Omental fat pad (tissue), 3 donors: ENCODE measurements at regions not wholly inside any gene's neighbourhood (a gene's known extent, or its start where the extent isn't known, plus 50 kb on each side); places are given as distances from the start of the nearest gene placed in this dataset.

Experiments used
- ATAC-seq: fragments of 150-250 bp; one replicate; pipeline ENCODE4 v1.9.1; 2016; ENCODE audit warnings: mild to moderate bottlenecking, moderate library complexity; ENCODE audit not compliant: low FRiP score
- DNase-seq: peaks from one replicate; pipeline ENCODE4 v3.0.0-alpha.2; 2019; ENCODE audit warnings: low spot score
- CTCF ChIP-seq, 3 donors: fragments of 450-650 bp; IDR thresholded peaks; one replicate each; pipeline ENCODE4 v1.5.1; 2016 to 2017; ENCODE audit warnings: antibody characterized with exemption in 3 of 3, mild to moderate bottlenecking in 3 of 3, moderate library complexity in 2 of 3

GRCh38 chr11:113634940-113635575 lies 71.0 kb downstream of the TMPRSS5 start:
- DNase-seq, result no peak
- no peak for ATAC-seq

DNA sequence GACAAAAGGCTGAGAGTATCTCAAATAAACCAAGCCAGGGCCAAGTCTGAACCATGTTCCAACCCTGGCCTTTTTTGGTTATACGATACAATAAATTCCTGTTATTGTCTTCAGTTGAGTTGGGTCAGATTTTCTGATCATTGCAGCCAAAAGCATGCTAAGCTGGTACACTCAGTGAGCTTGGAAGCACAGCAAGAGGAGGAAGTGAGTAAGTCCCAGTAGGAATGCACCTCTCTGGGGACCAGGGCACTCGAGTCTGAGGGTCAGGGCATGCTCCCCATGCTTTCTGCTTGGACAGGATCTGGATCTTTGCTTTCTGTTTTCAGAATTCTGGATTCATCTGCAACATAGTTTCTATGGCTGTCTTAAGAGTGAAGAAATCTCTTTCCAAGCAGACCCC lies 73.1 kb downstream of the TMPRSS5 start:
- no peak for ATAC-seq
- no peak for TF ChIP-seq CTCF (IDR thresholded peaks at IDR 0.05)

More at GRCh38 chr11:113634940-113635575, 71.0 kb downstream of the TMPRSS5 start:
- TF ChIP-seq CTCF (IDR thresholded peaks at IDR 0.05), result no peak

DNA sequence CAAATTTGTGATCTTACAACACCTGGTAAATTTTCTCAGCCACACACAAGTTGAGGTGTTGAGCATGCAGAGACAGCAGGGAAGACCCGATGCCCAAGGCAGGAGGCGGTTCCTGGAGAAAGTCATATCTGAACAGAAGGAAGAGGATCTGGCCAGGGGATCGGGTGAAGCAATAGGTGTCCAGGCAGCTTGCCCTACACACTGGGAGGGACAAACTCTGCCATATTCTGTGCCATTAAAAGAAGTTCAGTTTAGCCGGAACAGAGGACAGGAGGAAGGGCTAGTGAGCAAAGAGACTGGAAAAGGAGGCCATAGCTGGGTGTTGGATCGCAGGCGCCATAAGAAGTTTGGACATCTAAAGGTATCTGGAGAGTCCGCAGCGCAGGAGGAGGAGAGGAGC lies 76.5 kb downstream of the TMPRSS5 start:
- TF ChIP-seq CTCF (IDR thresholded peaks at IDR 0.05), result no peak
- no peak for DNase-seq
- ATAC-seq, result no peak

More for the DNA sequence above, 73.1 kb downstream of the TMPRSS5 start:
- DNase-seq, result no peak

DNA sequence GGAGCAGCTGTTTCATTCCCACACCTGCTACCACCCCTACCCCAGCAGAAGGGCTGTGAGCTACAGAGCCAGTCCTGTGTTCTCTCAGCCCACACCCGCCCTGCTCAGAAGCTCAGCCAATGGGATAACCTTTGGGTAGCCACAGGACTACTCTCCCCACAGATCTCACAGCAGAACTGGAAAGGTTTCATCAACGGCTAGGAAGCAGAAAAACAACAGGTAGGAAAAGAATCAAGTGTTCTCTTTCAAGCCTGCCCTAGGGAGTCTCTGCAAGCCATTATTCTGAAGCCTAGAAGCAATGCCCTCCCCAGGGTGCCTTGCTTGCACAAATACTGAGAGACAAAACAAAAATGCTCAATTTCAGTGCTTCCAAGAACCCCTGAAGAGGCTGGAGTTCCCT lies 77.2 kb downstream of the TMPRSS5 start:
- no peak for TF ChIP-seq CTCF (IDR thresholded peaks at IDR 0.05)
- ATAC-seq (no peak), DNase-seq (no peak)

DNA sequence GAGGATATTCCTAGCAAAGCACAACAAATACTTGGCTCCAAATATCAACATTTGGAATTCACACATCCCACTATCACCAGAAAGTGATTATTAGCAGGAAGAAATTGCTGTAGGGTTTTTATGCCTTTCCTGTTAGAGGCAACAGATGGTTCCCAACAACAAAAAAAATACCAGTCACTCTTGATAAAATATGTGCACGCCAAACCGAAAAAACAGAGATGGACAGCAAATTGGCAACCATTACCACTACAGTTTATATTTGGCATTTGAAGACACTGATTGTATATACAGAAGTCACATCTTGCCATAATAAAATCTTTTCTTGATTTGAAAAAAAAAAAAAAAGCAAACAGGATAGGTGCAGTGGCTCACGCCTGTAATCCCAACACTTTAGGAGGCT lies 78.2 kb downstream of the TMPRSS5 start:
- ATAC-seq (no peak), DNase-seq (no peak)
- no peak for TF ChIP-seq CTCF (IDR thresholded peaks at IDR 0.05)

DNA sequence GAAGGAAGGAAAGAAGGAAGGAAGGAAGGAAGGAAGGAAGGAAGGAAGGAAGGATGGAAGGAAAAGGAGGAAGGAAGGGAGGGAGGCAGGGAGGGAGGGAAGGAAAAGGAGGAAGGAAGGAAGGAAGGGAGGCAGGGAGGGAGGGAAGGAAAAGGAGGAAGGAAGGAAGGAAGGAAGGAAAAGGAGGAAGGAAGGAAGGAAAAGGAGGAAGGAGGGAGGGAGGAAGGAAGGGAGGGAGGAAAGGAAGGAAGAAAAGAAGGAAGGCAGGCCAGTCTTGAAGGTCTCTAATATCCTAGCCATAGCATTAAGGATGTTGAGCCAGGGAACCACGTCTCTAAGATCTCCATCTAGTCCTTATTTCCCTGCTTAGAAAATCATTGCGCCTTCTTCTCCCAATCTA lies 78.8 kb downstream of the TMPRSS5 start:
- no peak for DNase-seq
- TF ChIP-seq CTCF (IDR thresholded peaks at IDR 0.05), result no peak
- no peak for ATAC-seq

DNA sequence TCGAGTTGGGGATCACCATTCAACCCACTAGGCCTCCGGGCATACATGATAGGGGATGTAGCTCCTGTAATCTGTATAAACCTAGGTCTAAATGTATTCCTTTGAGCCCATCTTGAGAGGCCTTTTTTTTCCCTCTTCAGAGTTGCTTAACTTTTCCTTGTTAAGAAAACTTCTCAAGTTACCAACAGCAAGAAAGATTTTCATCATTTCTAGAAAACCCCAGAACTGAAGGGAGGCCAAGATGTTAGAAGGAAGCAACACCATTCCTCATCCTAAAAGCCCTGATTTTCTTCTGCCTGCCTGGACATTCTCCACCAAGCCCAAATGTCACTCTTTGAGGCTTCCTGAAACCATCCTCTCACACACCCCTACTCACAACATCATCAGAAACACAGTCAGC lies 79.4 kb downstream of the TMPRSS5 start:
- ATAC-seq, result no peak
- no peak for TF ChIP-seq CTCF (IDR thresholded peaks at IDR 0.05)
- no peak for DNase-seq
